H9 (cell line): ENCODE measurements at regions not wholly inside any gene's neighbourhood (a gene's known extent, or its start where the extent isn't known, plus 50 kb on each side); places are given as distances from the start of the nearest gene placed in this dataset.

Experiments used
- DNase-seq: peaks from one replicate; pipeline ENCODE4 v3.0.0-alpha.2; 2017
- H2AFZ ChIP-seq: one replicate; pipeline ENCODE4 v1.6.1; 2013; ENCODE audit warnings: mild to moderate bottlenecking, low read length, control low read depth, moderate library complexity
- H2AK5ac ChIP-seq: 2 replicates; pipeline ENCODE4 v1.6.1; 2013; ENCODE audit warnings: low read length, control low read depth, mixed read lengths; ENCODE audit not compliant: insufficient read length
- H2BK120ac ChIP-seq: one replicate; pipeline ENCODE4 v1.6.1; 2013; ENCODE audit warnings: low read depth, mild to moderate bottlenecking, low read length, control low read depth, inconsistent platforms; ENCODE audit not compliant: poor library complexity, severe bottlenecking
- H2BK12ac ChIP-seq: 2 replicates; pipeline ENCODE4 v1.6.1; 2013; ENCODE audit warnings: low read length, control low read depth, mixed read lengths, low read depth; ENCODE audit not compliant: insufficient read length
- H2BK15ac ChIP-seq: 2 replicates; pipeline ENCODE4 v1.6.1; 2013; ENCODE audit warnings: low read depth, low read length, control low read depth
- H2BK20ac ChIP-seq: one replicate; pipeline ENCODE4 v1.6.1; 2013; ENCODE audit warnings: low read depth, mild to moderate bottlenecking, low read length, control low read depth, inconsistent platforms; ENCODE audit not compliant: poor library complexity, severe bottlenecking
- H2BK5ac ChIP-seq: 2 replicates; pipeline ENCODE4 v1.6.1; 2013; ENCODE audit warnings: low read length, control low read depth, mixed read lengths; ENCODE audit not compliant: insufficient read length
- H3K14ac ChIP-seq: 2 replicates; pipeline ENCODE4 v1.6.1; 2013; ENCODE audit warnings: low read length, control low read depth; ENCODE audit not compliant: insufficient read depth
- H3K18ac ChIP-seq: 2 replicates; pipeline ENCODE4 v1.6.1; 2013; ENCODE audit warnings: low read depth, mild to moderate bottlenecking, mixed read lengths, low read length, control low read depth; ENCODE audit not compliant: insufficient read length
- H3K23ac ChIP-seq: 2 replicates; pipeline ENCODE4 v1.6.1; 2013; ENCODE audit warnings: low read length, control low read depth, mixed read lengths, low read depth; ENCODE audit not compliant: insufficient read length
- H3K23me2 ChIP-seq: 2 replicates; pipeline ENCODE4 v1.6.1; 2013; ENCODE audit warnings: low read depth, mild to moderate bottlenecking, mixed read lengths, low read length, control low read depth; ENCODE audit not compliant: insufficient read length, poor library complexity, severe bottlenecking
- H3K27ac ChIP-seq: 2 replicates; pipeline ENCODE4 v1.5.1; 2013; ENCODE audit warnings: low read length, control low read depth, mixed read lengths, low read depth; ENCODE audit not compliant: insufficient read length
- H3K27me3 ChIP-seq: 2 replicates; pipeline ENCODE4 v1.6.1; 2013; ENCODE audit warnings: low read length, control low read depth, inconsistent platforms; ENCODE audit not compliant: insufficient read depth
- H3K4ac ChIP-seq: 2 replicates; pipeline ENCODE4 v1.6.1; 2013; ENCODE audit warnings: low read depth, mild to moderate bottlenecking, control low read depth, inconsistent platforms, low read length, moderate library complexity
- H3K4me1 ChIP-seq: 2 replicates; pipeline ENCODE4 v1.6.1; 2013; ENCODE audit warnings: low read length, control low read depth, inconsistent platforms; ENCODE audit not compliant: insufficient read depth
- H3K4me2 ChIP-seq: 2 replicates; pipeline ENCODE4 v1.6.1; 2013; ENCODE audit warnings: low read length, control low read depth, mixed read lengths; ENCODE audit not compliant: insufficient read length, insufficient read depth
- H3K56ac ChIP-seq: 2 replicates; pipeline ENCODE4 v1.6.1; 2013; ENCODE audit warnings: low read depth, mild to moderate bottlenecking, mixed read lengths, low read length, control low read depth; ENCODE audit not compliant: insufficient read length
- H3K79me1 ChIP-seq: 2 replicates; pipeline ENCODE4 v1.6.1; 2013; ENCODE audit warnings: low read depth, mild to moderate bottlenecking, moderate library complexity, low read length, control low read depth, inconsistent platforms; ENCODE audit not compliant: insufficient read depth, poor library complexity, severe bottlenecking
- H3K79me2 ChIP-seq: 2 replicates; pipeline ENCODE4 v1.6.1; 2013; ENCODE audit warnings: low read length, control low read depth, inconsistent platforms; ENCODE audit not compliant: insufficient read depth
- H3K9ac ChIP-seq: 2 replicates; pipeline ENCODE4 v1.6.1; 2013; ENCODE audit warnings: low read length, control low read depth, mixed read lengths; ENCODE audit not compliant: insufficient read length; ENCODE audit errors: extremely low read depth
- H3K9me3 ChIP-seq: one replicate; pipeline ENCODE4 v1.6.1; 2013; ENCODE audit warnings: low read depth, low read length, inconsistent platforms; ENCODE audit not compliant: control insufficient read depth
- H3T11ph ChIP-seq: one replicate; pipeline ENCODE4 v1.6.1; 2013; ENCODE audit warnings: mild to moderate bottlenecking, low read length, control low read depth, inconsistent platforms
- H4K20me1 ChIP-seq: one replicate; pipeline ENCODE4 v1.6.1; 2013; ENCODE audit not compliant: control insufficient read depth, insufficient read length, insufficient read depth
- H4K5ac ChIP-seq: 2 replicates; pipeline ENCODE4 v1.6.1; 2013; ENCODE audit warnings: low read depth, mild to moderate bottlenecking, mixed read lengths, low read length, control low read depth; ENCODE audit not compliant: insufficient read length
- H4K8ac ChIP-seq: replicated peaks from 2 replicates; pipeline ENCODE4 v1.6.1; 2013; ENCODE audit warnings: low read length, control low read depth, mixed read lengths, low read depth; ENCODE audit not compliant: insufficient read length
- H4K91ac ChIP-seq: 2 replicates; pipeline ENCODE4 v1.6.1; 2013; ENCODE audit warnings: low read depth, mild to moderate bottlenecking, moderate library complexity, mixed read lengths, low read length, control low read depth; ENCODE audit not compliant: insufficient read length
- H3K27ac Mint-ChIP-seq, 3 experiments: 2 replicates in 2 of 3; 3 replicates in 1 of 3; pipeline ENCODE4 v1.8.0; 2020 to 2021; ENCODE audit warnings: mixed read lengths in 3 of 3, mild to moderate bottlenecking in 1 of 3, moderate library complexity in 1 of 3
- H3K27me3 Mint-ChIP-seq: 2 replicates; pipeline ENCODE4 v1.8.0; 2021; ENCODE audit warnings: low read depth, mild to moderate bottlenecking, moderate library complexity, mixed read lengths
- H3K36me3 Mint-ChIP-seq, 3 experiments: 2 replicates in 2 of 3; 3 replicates in 1 of 3; pipeline ENCODE4 v1.8.0; 2020 to 2021; ENCODE audit warnings: low read depth in 3 of 3, mixed read lengths in 3 of 3; ENCODE audit not compliant: insufficient read depth in 1 of 3
- H3K4me1 Mint-ChIP-seq, 2 experiments: 2 replicates each; pipeline ENCODE4 v1.8.0; 2020; ENCODE audit warnings: mixed read lengths in 2 of 2
- H3K4me3 Mint-ChIP-seq, 2 experiments: 2 replicates in 1 of 2; 3 replicates in 1 of 2; pipeline ENCODE4 v1.8.0; 2020 to 2021; ENCODE audit warnings: mild to moderate bottlenecking in 2 of 2, mixed read lengths in 2 of 2, moderate library complexity in 1 of 2
- H3K9me3 Mint-ChIP-seq, 2 experiments: 2 replicates in 1 of 2; 3 replicates in 1 of 2; pipeline ENCODE4 v1.8.0; 2020; ENCODE audit warnings: mild to moderate bottlenecking in 2 of 2, mixed read lengths in 2 of 2, moderate library complexity in 1 of 2
- CTCF ChIP-seq: fragments of 200-600 bp; sonication (generic); conservative IDR thresholded peaks from 3 replicates; pipeline ENCODE4 v1.8.0; 2021; ENCODE audit warnings: antibody characterized with exemption, mild to moderate bottlenecking
- WGBS: extraction: QIAGEN DNeasy Blood & Tissue Kit; methylation state at CpG from one replicate; pipeline ENCODE4 v1.1.7; 2013; ENCODE audit warnings: missing lambda C conversion rate, low lambda C conversion rate, mixed read lengths; ENCODE audit not compliant: insufficient read length; ENCODE audit errors: extremely low coverage; 5-methylcytosine and 5-hydroxymethylcytosine counted together

GRCh38 chr7:131115340-131115739, 212.3 kb upstream of the MKLN1 start:
- Mint-ChIP-seq H3K27ac (no peak overlapping the region), H3K9me3 (peaks cover 25 to 26% of the 10 kb centered on the region in 2 experiments), H3K4me3 (no peak overlapping the region), H3K27me3 (peaks cover 11% of the 10 kb centered on the region), H3K36me3 (peaks cover 16 to 25% (median 17%) of the 10 kb centered on the region in 3 experiments), H3K4me1 (peaks cover 11% of the 10 kb centered on the region in 2 experiments)
- no peak overlapping the region for H4K8ac ChIP-seq
- no peak overlapping the region for H4K91ac ChIP-seq
- TF ChIP-seq CTCF = no peak
- H2BK5ac ChIP-seq = no peak overlapping the region
- H3K23ac ChIP-seq = no peak overlapping the region
- no peak overlapping the region for H2BK12ac ChIP-seq
- no peaks in the 10 kb centered on the region for H4K20me1 ChIP-seq
- no peak overlapping the region for H3K4me2 ChIP-seq
- peaks cover 4% of the 10 kb centered on the region for H3K23me2 ChIP-seq
- H2BK120ac ChIP-seq = no peak overlapping the region
- H3K79me2 ChIP-seq = no peaks in the 10 kb centered on the region
- no peak overlapping the region for H3K14ac ChIP-seq
- H2BK15ac ChIP-seq = no peak overlapping the region
- peaks cover 7% of the 10 kb centered on the region for H3K4me1 ChIP-seq
- no peak overlapping the region for H3T11ph ChIP-seq
- no peak overlapping the region for H2BK20ac ChIP-seq
- H2AFZ ChIP-seq = no peak overlapping the region
- no peak for DNase-seq
- no peaks in the 10 kb centered on the region for H3K79me1 ChIP-seq
- no peak overlapping the region for H4K5ac ChIP-seq
- peaks cover 14% of the 10 kb centered on the region for H3K9me3 ChIP-seq
- H3K4ac ChIP-seq = no peak overlapping the region
- H3K56ac ChIP-seq = no peak overlapping the region
- no peak overlapping the region for H3K9ac ChIP-seq
- no peak overlapping the region for H3K18ac ChIP-seq
- H3K27me3 ChIP-seq = no peaks in the 10 kb centered on the region
- WGBS = no CpG with 5 or more reads among the region's 5 CpGs
- H2AK5ac ChIP-seq = no peak overlapping the region
- H3K27ac ChIP-seq = no peak overlapping the region
